ENCODE measurements at regions not wholly inside any gene's neighbourhood (a gene's known extent, or its start where the extent isn't known, plus 50 kb on each side); places are given as distances from the start of the nearest gene placed in this dataset.
A peak's percentile ranks its signal among the peaks of the same experiment; 100 is the strongest.
"Not testable (repeated sequence)": the region's sequence is repeated elsewhere in the genome, so short reads cannot be mapped to it uniquely, and the experiment has no call there.

- TF ChIP-seq, protein P1, sequence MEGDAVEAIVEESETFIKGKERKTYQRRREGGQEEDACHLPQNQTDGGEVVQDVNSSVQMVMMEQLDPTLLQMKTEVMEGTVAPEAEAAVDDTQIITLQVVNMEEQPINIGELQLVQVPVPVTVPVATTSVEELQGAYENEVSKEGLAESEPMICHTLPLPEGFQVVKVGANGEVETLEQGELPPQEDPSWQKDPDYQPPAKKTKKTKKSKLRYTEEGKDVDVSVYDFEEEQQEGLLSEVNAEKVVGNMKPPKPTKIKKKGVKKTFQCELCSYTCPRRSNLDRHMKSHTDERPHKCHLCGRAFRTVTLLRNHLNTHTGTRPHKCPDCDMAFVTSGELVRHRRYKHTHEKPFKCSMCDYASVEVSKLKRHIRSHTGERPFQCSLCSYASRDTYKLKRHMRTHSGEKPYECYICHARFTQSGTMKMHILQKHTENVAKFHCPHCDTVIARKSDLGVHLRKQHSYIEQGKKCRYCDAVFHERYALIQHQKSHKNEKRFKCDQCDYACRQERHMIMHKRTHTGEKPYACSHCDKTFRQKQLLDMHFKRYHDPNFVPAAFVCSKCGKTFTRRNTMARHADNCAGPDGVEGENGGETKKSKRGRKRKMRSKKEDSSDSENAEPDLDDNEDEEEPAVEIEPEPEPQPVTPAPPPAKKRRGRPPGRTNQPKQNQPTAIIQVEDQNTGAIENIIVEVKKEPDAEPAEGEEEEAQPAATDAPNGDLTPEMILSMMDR (conservative IDR thresholded peaks at IDR 0.05), result no peak
- TF ChIP-seq ZFX (IDR thresholded peaks at IDR 0.05), result no peak
- no peak overlapping the region for H3K27ac ChIP-seq
Observed at GRCh38 chr2:180873219-180873618, 107.2 kb upstream of the UBE2E3 start.

GRCh38 chr2:180872781-180873180, 107.6 kb upstream of the UBE2E3 start:
- not testable (repeated sequence) for H3K27ac ChIP-seq

GRCh38 chr2:180872255-180872654, 108.2 kb upstream of the UBE2E3 start:
- no peak overlapping the region for H3K27ac ChIP-seq
- no peak for TF ChIP-seq ZFX (IDR thresholded peaks at IDR 0.05)
- TF ChIP-seq, protein P1 (conservative IDR thresholded peaks at IDR 0.05), result no peak

- no peak overlapping the region for H3K27ac ChIP-seq
- TF ChIP-seq ZFX (IDR thresholded peaks at IDR 0.05), result no peak
- TF ChIP-seq, protein P1 (conservative IDR thresholded peaks at IDR 0.05), result no peak
Observed at GRCh38 chr2:180871649-180872048, 108.8 kb upstream of the UBE2E3 start.

GRCh38 chr2:180849851-180850250, 130.6 kb upstream of the UBE2E3 start:
- H3K27ac ChIP-seq, result no peak overlapping the region
- TF ChIP-seq, protein P1 (conservative IDR thresholded peaks at IDR 0.05), result no peak
- no peak for TF ChIP-seq ZFX (IDR thresholded peaks at IDR 0.05)

- no peak overlapping the region for H3K27ac ChIP-seq
- TF ChIP-seq, protein P1 (conservative IDR thresholded peaks at IDR 0.05), result no peak
- no peak for TF ChIP-seq ZFX (IDR thresholded peaks at IDR 0.05)
Observed at GRCh38 chr2:180848393-180848792, 132.0 kb upstream of the UBE2E3 start.

DNA sequence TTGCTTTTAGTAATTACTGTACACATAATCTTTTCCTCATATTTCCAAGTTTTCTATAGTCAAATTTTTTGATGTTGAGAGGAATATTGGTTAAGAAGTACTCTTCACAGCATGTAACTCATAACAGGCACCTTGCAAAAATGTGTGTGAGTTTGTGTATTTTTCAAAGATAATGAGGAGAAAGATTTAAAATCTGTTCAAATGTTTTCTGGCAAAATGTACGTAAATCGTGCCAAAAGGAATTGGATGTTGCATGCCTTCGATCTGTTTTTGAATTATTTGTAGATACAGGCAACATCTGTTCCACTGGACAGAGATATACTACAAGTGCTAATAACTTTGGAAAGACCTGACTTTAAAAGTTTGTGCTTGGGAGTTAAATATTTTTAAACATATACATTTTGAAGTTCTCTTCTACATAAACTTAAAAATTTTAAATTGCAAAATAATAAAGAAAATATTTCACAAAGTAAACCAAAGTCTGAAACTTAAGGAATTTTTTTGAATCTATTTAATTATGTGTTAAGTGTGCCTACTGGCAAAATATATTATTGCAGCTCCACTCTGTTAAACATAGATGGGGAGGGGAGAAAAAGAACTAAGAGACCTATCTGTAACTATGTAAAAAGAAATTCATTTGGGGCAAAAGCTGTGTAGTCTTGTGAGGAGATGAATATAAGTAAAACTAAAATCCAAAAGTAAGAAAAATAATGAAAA, 133.5 kb upstream of the UBE2E3 start:
- TF ChIP-seq, protein P1 (conservative IDR thresholded peaks at IDR 0.05), result peak; percentile 24; the same call in 1 of the 2 replicates
- no peak for TF ChIP-seq ZFX (IDR thresholded peaks at IDR 0.05)

GRCh38 chr2:180842461-180842860, 137.9 kb upstream of the UBE2E3 start:
- TF ChIP-seq, protein P1 (conservative IDR thresholded peaks at IDR 0.05), result no peak
- no peak for TF ChIP-seq ZFX (IDR thresholded peaks at IDR 0.05)
- no peak overlapping the region for H3K27ac ChIP-seq

More for the DNA sequence above, 133.5 kb upstream of the UBE2E3 start:
- H3K27ac ChIP-seq, result no peak overlapping the region

Measured in C4-2B (cell line).